Endothelial cell (in vitro differentiated cells): ENCODE measurements at regions not wholly inside any gene's neighbourhood (a gene's known extent, or its start where the extent isn't known, plus 50 kb on each side); places are given as distances from the start of the nearest gene placed in this dataset.

Experiments
- DNase-seq: peaks from one replicate; pipeline ENCODE4 v3.0.0; 2021; ENCODE audit warnings: low spot score
- H3K27ac Mint-ChIP-seq: one replicate; pipeline ENCODE4 v1.8.0; 2021; ENCODE audit warnings: mixed read lengths, inconsistent platforms; ENCODE audit not compliant: unreplicated experiment
- H3K27me3 Mint-ChIP-seq: one replicate; pipeline ENCODE4 v1.8.0; 2021; ENCODE audit warnings: mild to moderate bottlenecking, moderate library complexity, mixed read lengths, inconsistent platforms; ENCODE audit not compliant: unreplicated experiment
- H3K36me3 Mint-ChIP-seq: one replicate; pipeline ENCODE4 v1.8.0; 2021; ENCODE audit warnings: mild to moderate bottlenecking, low read depth, mixed read lengths, inconsistent platforms; ENCODE audit not compliant: unreplicated experiment
- H3K4me1 Mint-ChIP-seq: one replicate; pipeline ENCODE4 v1.8.0; 2021; ENCODE audit warnings: mild to moderate bottlenecking, mixed read lengths, inconsistent platforms; ENCODE audit not compliant: unreplicated experiment
- H3K4me3 Mint-ChIP-seq: one replicate; pipeline ENCODE4 v1.8.0; 2021; ENCODE audit warnings: mild to moderate bottlenecking, mixed read lengths, inconsistent platforms; ENCODE audit not compliant: unreplicated experiment
- H3K9me3 Mint-ChIP-seq: one replicate; pipeline ENCODE4 v1.8.0; 2021; ENCODE audit warnings: mixed read lengths, inconsistent platforms; ENCODE audit not compliant: unreplicated experiment
- TF ChIP-seq, protein P1 (sequence below): fragments of 200-600 bp; sonication (generic); IDR thresholded peaks from one replicate; pipeline ENCODE4 v1.5.0; 2021; ENCODE audit warnings: antibody characterized with exemption; ENCODE audit not compliant: unreplicated experiment

DNA sequence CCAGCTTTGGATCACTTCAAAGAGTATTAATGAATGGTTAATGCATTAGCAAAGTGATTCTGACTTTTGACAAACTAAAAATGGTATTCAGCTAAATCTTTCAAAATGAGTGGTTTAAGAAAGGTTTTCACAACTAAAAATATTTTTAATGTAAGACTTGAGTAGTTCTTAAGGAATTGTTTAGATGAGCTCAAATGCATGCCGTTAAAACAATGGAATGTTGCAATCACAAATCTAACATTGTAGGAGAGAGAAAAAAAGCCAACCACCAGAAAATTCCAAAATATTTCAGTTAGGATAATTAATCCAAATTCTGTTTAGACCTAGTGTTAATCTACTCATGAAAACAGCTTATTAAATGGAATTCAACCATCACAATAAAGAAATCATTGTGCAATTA lies 1044.8 kb upstream of the SLC10A2 start:
- no peak overlapping the region for H3K27ac Mint-ChIP-seq
- no peak overlapping the region for H3K4me3 Mint-ChIP-seq
- H3K36me3 Mint-ChIP-seq: no peaks in the 10 kb centered on the region
- H3K4me1 Mint-ChIP-seq: no peaks in the 10 kb centered on the region
- H3K9me3 Mint-ChIP-seq: peaks cover 8% of the 10 kb centered on the region
- no peaks in the 10 kb centered on the region for H3K27me3 Mint-ChIP-seq
- TF ChIP-seq, protein P1, sequence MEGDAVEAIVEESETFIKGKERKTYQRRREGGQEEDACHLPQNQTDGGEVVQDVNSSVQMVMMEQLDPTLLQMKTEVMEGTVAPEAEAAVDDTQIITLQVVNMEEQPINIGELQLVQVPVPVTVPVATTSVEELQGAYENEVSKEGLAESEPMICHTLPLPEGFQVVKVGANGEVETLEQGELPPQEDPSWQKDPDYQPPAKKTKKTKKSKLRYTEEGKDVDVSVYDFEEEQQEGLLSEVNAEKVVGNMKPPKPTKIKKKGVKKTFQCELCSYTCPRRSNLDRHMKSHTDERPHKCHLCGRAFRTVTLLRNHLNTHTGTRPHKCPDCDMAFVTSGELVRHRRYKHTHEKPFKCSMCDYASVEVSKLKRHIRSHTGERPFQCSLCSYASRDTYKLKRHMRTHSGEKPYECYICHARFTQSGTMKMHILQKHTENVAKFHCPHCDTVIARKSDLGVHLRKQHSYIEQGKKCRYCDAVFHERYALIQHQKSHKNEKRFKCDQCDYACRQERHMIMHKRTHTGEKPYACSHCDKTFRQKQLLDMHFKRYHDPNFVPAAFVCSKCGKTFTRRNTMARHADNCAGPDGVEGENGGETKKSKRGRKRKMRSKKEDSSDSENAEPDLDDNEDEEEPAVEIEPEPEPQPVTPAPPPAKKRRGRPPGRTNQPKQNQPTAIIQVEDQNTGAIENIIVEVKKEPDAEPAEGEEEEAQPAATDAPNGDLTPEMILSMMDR: no peak
- DNase-seq: no peak

- H3K9me3 Mint-ChIP-seq: peaks cover 8% of the 10 kb centered on the region
- no peak for DNase-seq
- H3K27ac Mint-ChIP-seq: no peak overlapping the region
- TF ChIP-seq, protein P1: no peak
- no peaks in the 10 kb centered on the region for H3K36me3 Mint-ChIP-seq
- no peaks in the 10 kb centered on the region for H3K4me1 Mint-ChIP-seq
- H3K4me3 Mint-ChIP-seq: no peak overlapping the region
- H3K27me3 Mint-ChIP-seq: no peaks in the 10 kb centered on the region
Measured at GRCh38 chr13:104106705-104107393, 1040.6 kb upstream of the SLC10A2 start.

DNA sequence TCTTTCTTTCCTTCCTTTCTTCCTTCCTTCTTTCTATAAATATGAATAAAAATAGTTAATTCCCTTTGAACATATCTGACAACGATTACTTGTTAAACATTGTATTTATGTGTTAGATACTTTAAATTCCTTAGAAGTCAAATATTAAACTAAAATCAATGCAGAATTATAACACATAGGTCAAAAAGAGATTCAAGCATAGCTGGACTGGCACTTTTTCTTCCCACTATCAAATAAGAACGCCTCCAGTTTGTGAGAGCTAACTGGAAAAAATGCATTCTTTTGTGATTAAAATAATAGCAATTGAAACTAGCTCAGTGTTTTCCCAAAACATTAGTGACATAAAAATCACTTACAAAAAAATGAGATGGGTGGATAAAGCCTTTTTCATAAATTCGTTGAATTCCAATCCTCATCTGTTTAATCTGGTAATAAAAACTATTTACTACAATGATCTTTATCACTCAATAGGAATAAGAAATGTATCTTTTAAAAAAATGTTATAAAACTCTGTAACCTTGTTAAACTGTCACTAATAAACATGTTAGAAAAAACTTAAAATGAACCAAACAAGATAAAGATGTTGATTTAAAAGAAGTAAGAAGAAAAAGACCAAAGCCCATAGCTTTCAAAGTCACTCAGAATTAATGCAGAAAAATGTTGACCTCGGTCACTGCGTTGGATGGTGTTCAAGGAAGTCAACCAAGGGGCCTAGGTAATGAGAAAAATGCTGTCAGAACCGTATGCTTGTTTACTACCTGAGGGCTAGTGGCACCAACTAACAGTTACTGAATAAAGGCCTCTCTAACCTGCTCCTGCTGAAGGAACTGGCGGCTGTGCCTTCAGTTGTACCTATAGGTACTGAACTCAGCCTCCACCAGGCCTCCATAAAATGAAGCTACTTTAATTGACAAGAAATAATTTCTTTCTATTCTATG lies 1039.5 kb upstream of the SLC10A2 start:
- no peak overlapping the region for H3K27ac Mint-ChIP-seq
- H3K9me3 Mint-ChIP-seq: peaks cover 8% of the 10 kb centered on the region
- DNase-seq: no peak
- TF ChIP-seq, protein P1: no peak
- no peaks in the 10 kb centered on the region for H3K4me1 Mint-ChIP-seq
- no peak overlapping the region for H3K4me3 Mint-ChIP-seq
- H3K36me3 Mint-ChIP-seq: no peaks in the 10 kb centered on the region
- no peaks in the 10 kb centered on the region for H3K27me3 Mint-ChIP-seq

DNA sequence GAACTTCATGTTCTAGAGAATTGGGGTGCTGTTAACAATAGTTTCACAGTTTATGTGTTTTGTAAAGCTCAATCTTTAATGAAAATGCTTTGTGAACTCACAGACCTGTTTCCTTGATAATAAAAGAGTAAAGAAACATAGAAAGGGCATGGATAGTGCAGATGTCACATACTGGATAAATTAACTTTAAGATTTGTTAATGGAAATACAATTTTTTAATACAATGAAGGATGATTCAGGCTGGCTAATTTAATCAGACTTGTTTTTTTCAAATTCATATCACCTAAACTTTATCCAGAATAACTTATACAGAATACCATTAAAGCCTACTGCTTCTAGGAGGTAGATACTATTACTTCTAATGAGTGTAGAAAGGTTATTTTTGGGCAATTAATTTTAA lies 1033.5 kb upstream of the SLC10A2 start:
- Mint-ChIP-seq H3K4me3 (no peak overlapping the region), H3K9me3 (no peaks in the 10 kb centered on the region), H3K27me3 (peaks cover 2% of the 10 kb centered on the region), H3K27ac (no peak overlapping the region), H3K4me1 (no peaks in the 10 kb centered on the region), H3K36me3 (no peaks in the 10 kb centered on the region)
- TF ChIP-seq, protein P1: no peak
- no peak for DNase-seq

DNA sequence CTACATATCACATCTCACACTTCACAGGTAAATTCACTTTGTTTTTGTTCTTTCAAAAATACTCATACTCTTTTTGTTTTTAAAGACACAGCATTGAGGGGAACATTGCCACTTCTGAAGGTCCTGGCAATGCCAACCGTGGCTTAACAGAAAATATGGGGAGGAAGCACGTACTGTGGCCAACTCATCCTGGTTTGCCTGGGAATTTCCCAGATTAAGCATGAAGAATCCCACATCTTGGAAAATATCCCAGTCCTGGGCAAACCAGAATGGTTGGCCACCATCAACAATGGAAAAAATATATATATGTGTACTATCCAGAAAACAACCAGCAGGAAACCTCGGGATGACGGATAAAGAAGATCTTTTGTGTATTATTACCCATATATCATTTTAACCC lies 1032.2 kb upstream of the SLC10A2 start:
- Mint-ChIP-seq H3K4me1 (no peaks in the 10 kb centered on the region), H3K27ac (no peak overlapping the region), H3K36me3 (no peaks in the 10 kb centered on the region), H3K27me3 (peaks cover 2% of the 10 kb centered on the region), H3K4me3 (no peak overlapping the region), H3K9me3 (no peaks in the 10 kb centered on the region)
- no peak for DNase-seq
- TF ChIP-seq, protein P1: no peak
